Ammon's horn (tissue), 1 donor: ENCODE measurements at regions not wholly inside any gene's neighbourhood (a gene's known extent, or its start where the extent isn't known, plus 50 kb on each side); places are given as distances from the start of the nearest gene placed in this dataset.

Experiments
- DNase-seq: peaks from one replicate; pipeline ENCODE4 v3.0.0-alpha.2; 2016; ENCODE audit warnings: low spot score

GRCh38 chr6:81814370-81815076 is 62.0 kb upstream of the TENT5A start:
- no peak for DNase-seq

- DNase-seq, result no peak
Observed at GRCh38 chr6:81813305-81813704, 60.8 kb upstream of the TENT5A start.

DNA sequence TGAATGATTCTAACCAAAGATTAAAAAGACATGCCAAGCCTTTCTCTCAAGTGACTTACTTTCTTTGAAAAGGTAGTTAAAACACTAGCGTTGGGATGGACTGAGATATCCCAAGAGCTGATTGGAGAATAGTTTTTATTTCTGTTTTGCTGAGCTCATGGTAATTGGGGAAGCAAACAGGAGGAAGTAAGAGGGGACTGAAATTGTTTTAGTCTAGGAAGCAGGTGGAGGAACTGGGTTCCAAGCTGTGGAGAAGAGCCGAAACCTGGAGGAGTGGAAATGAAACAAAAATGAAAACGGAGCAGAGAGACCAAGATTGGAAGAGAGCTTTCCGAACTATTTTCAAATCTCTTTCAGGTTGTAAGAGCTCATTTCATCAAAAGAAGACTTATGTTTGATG is 59.9 kb upstream of the TENT5A start:
- DNase-seq, result peak; percentile 16

- no peak for DNase-seq
Observed at GRCh38 chr6:81808851-81809570, 56.5 kb upstream of the TENT5A start.

DNA sequence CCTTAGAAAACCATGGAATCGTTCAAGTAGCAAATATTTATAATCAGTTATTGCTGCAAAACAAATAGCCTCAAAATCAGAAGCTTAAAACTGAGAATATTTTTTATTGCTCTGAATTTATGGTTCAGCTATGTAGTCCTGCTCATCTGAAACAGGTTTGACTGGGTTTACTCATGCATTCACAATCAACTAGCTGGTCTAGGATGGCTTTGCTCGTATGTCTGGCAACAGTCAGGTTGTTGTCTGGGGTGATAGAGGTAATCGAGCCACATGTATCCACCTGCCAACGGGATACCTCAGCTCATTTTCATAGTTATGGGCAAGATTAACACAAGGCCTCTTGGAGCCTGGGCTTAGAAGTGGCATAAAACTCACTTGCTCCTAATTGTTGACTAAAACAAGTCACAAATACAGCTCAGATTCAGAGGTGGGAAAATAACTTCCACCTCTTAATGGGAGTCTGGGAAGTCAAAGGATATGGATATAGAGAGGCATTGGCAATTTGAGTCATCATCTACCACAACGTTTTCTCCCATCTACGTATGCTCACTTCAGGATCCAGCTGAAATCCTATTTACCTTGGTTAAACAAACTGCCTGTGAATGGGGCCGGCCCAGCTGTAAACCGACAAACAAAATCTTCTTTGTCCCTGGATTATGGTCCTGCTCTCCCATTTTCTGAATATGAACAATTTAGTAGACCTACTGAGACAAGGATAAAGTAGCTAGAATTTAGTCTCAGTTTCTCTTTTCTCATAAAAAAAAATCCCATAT is 54.5 kb upstream of the TENT5A start:
- no peak for DNase-seq

GRCh38 chr6:81802356-81802755 is 49.9 kb upstream of the TENT5A start:
- DNase-seq, result no peak
